ENCODE measurements at regions not wholly inside any gene's neighbourhood (a gene's known extent, or its start where the extent isn't known, plus 50 kb on each side); places are given as distances from the start of the nearest gene placed in this dataset.

DNA sequence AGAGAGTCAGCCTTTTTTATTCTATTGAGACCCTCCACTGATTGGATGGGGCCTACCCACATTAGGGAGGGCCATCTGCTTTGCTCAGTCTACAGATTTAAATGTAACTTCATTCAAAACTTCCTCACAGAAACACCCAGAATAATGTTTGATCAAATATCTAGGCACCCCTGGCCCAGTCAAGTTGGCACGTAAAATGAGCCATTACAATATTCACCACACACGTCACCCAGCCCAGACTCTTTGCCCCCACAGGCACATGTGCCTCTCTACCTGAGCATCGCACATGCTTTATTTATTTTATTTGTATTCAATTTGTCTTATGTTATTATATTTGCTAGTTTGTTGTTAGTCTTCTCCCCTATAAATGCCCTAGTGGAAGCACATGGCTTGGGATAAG is 70.9 kb upstream of the EYA2 start:
- intact Hi-C loops (cut with micrococcal nuclease) (no loop called here), dilution Hi-C loops (cut with HindIII; ENCODE audit: low sequenced_read_pairs, unreplicated experiment) (no loop called here), in situ Hi-C loops (cut with MboI; ENCODE audit: low sequenced_read_pairs) (no loop called here)
- no peak overlapping the region for H3K27ac ChIP-seq (ENCODE audit: insufficient read depth, low read length)
- H3K23ac ChIP-seq (ENCODE audit: low read depth, low read length), result no peak overlapping the region
- no peak overlapping the region for H3K4ac ChIP-seq (ENCODE audit: low read depth, low read length)
- no peak overlapping the region for H3K56ac ChIP-seq (ENCODE audit: extremely low read depth, insufficient read depth, low read length)
- H4K5ac ChIP-seq (ENCODE audit: low read depth, low read length), result no peak overlapping the region
- H3K9me1 ChIP-seq (ENCODE audit: insufficient read depth, low read length), result peaks cover 12% of the 10 kb centered on the region; the same call in 1 of the 2 replicates
- H2AFZ ChIP-seq (replicated peaks; ENCODE audit: low read length, poor library complexity), result no peak overlapping the region
- H3K14ac ChIP-seq (replicated peaks; ENCODE audit: low read depth, low read length), result no peak overlapping the region
- ChIA-PET CTCF (no interaction called here), POLR2A (ENCODE audit: unreplicated experiment) (no interaction called here)
- H2BK120ac ChIP-seq (ENCODE audit: low read depth, low read length), result no peak overlapping the region
- no peak overlapping the region for H3K4me3 ChIP-seq (ENCODE audit: insufficient read depth, low read depth, low read length)
- H3K36me3 ChIP-seq (ENCODE audit: control insufficient read depth, insufficient read depth, low read length), result no peaks in the 10 kb centered on the region
- H2AK5ac ChIP-seq (ENCODE audit: low read depth, low read length), result no peak overlapping the region
- no peak overlapping the region for H2BK15ac ChIP-seq (ENCODE audit: low read depth, low read length)
- BruUV-seq (replicated peaks), result no TSS peak
- WGBS, 2 experiments (ENCODE audit: extremely low coverage in 2 of 2, insufficient read length in 1 of 2), result no CpG with 5 or more reads among the region's 3 CpGs
- DNase-seq (no peak), ATAC-seq (ENCODE audit: low read depth) (no peak)
- no peaks in the 10 kb centered on the region for H4K20me1 ChIP-seq (ENCODE audit: insufficient read depth, low read length)
- H3K9ac ChIP-seq (ENCODE audit: low read depth, low read length), result no peak overlapping the region
- no peak overlapping the region for H3K18ac ChIP-seq (ENCODE audit: low read depth, low read length)
- H4K91ac ChIP-seq (ENCODE audit: insufficient read depth, low read depth, low read length), result no peak overlapping the region
- no peak overlapping the region for H2BK5ac ChIP-seq (ENCODE audit: low read depth, low read length, poor library complexity, severe bottlenecking)
- H3K79me1 ChIP-seq (ENCODE audit: low read depth in 1 of 2, low read length in 2 of 2), result no peaks in the 10 kb centered on the region
- H2AK9ac ChIP-seq (replicated peaks; ENCODE audit: low read depth, low read length, poor library complexity), result no peak overlapping the region
- H2BK20ac ChIP-seq (ENCODE audit: low read depth, low read length), result no peak overlapping the region
- no peaks in the 10 kb centered on the region for H3K27me3 ChIP-seq (ENCODE audit: control insufficient read depth, insufficient read depth, low read length)
- H3K4me1 ChIP-seq (ENCODE audit: control insufficient read depth, insufficient read depth, low read length), result peaks cover 7% of the 10 kb centered on the region
- TF ChIP-seq POLR2A (IDR thresholded peaks at IDR 0.05; ENCODE audit: low read depth, low read length) (no peak), CHD1 (IDR thresholded peaks at IDR 0.05; ENCODE audit: low read depth, low read length) (no peak), RAD21 (IDR thresholded peaks at IDR 0.05; ENCODE audit: low read length) (no peak)
- H4K8ac ChIP-seq (ENCODE audit: low read depth in 2 of 2, low read length in 2 of 2), result no peak overlapping the region
- no peaks in the 10 kb centered on the region for H3K9me3 ChIP-seq (ENCODE audit: control insufficient read depth, insufficient read depth, low read length)
- H3K4me2 ChIP-seq (ENCODE audit: low read depth, low read length), result no peak overlapping the region
